Right lobe of liver (tissue), 4 donors: ENCODE measurements at regions not wholly inside any gene's neighbourhood (a gene's known extent, or its start where the extent isn't known, plus 50 kb on each side); places are given as distances from the start of the nearest gene placed in this dataset.

Source experiments
- POLR2A ChIP-seq: fragments of 450-650 bp; IDR thresholded peaks from one replicate; pipeline ENCODE4 v1.6.1; 2017; ENCODE audit warnings: antibody characterized with exemption, mild to moderate bottlenecking
- TF ChIP-seq, protein P1 (sequence below), 4 donors: fragments of 200-600 bp in 3 of 4; fragments of 450-650 bp in 1 of 4; IDR thresholded peaks; one replicate each; pipeline versions ENCODE4 v1.5.1 to v1.8.0; 2016 to 2022; ENCODE audit warnings: antibody characterized with exemption in 4 of 4, mild to moderate bottlenecking in 2 of 4
- donor health status: DM: no; HTN: no; CAD: no.
- donor health status: DM: no; HTN: no; CAD: no.
- donor health status: DM: no; HTN: yes; CAD: no.

DNA sequence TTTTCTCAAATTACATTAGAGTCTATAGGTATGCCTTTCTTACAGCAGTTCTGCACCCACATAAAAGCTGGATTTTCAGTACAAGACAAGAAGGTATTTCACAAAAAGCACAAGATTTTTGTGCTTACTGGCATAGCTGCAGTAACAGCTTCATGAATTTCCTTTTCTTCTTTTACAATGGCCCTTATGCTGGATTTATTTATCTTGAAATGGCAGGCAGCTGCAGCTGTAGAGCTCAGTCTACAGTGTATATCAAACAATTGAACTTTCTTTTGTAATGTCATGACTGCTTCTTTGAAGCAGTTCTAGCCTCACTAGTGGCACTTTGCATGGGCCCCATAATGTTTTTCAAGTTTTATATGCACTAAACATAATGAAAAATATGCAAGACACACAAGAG, 510.2 kb downstream of the KCNT2 start:
- TF ChIP-seq, protein P1, sequence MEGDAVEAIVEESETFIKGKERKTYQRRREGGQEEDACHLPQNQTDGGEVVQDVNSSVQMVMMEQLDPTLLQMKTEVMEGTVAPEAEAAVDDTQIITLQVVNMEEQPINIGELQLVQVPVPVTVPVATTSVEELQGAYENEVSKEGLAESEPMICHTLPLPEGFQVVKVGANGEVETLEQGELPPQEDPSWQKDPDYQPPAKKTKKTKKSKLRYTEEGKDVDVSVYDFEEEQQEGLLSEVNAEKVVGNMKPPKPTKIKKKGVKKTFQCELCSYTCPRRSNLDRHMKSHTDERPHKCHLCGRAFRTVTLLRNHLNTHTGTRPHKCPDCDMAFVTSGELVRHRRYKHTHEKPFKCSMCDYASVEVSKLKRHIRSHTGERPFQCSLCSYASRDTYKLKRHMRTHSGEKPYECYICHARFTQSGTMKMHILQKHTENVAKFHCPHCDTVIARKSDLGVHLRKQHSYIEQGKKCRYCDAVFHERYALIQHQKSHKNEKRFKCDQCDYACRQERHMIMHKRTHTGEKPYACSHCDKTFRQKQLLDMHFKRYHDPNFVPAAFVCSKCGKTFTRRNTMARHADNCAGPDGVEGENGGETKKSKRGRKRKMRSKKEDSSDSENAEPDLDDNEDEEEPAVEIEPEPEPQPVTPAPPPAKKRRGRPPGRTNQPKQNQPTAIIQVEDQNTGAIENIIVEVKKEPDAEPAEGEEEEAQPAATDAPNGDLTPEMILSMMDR (IDR thresholded peaks at IDR 0.05): no peak
- TF ChIP-seq POLR2A: no peak
